ENCODE measurements at regions not wholly inside any gene's neighbourhood (a gene's known extent, or its start where the extent isn't known, plus 50 kb on each side); places are given as distances from the start of the nearest gene placed in this dataset.

DNA sequence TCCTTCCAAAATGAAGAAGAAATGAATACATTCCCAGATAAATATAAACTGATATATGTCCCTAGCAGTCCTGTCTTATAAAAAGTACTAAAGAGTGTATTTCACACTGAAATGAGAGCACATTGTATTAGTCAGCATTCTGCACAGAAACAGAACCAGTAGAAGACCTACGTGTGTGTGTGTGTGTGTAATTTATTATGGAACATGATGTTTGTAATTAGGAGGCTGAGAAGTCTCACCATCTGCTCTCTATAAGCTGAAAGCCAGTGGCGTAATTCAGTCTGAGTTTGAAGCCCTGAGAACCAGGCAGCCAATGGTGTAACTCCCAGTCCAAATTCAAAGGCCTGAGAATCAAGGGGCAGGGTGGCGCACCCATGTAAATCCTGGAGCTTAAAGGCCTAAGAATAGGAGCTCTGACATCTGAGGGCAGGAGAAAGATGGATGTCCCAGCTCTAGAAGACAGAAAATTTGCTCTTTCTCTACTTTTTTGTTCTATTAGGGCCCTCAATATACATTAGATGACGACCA, 146.5 kb upstream of the LYPLAL1 start:
- TF ChIP-seq, protein P1, sequence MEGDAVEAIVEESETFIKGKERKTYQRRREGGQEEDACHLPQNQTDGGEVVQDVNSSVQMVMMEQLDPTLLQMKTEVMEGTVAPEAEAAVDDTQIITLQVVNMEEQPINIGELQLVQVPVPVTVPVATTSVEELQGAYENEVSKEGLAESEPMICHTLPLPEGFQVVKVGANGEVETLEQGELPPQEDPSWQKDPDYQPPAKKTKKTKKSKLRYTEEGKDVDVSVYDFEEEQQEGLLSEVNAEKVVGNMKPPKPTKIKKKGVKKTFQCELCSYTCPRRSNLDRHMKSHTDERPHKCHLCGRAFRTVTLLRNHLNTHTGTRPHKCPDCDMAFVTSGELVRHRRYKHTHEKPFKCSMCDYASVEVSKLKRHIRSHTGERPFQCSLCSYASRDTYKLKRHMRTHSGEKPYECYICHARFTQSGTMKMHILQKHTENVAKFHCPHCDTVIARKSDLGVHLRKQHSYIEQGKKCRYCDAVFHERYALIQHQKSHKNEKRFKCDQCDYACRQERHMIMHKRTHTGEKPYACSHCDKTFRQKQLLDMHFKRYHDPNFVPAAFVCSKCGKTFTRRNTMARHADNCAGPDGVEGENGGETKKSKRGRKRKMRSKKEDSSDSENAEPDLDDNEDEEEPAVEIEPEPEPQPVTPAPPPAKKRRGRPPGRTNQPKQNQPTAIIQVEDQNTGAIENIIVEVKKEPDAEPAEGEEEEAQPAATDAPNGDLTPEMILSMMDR (IDR thresholded peaks at IDR 0.05), result no peak
- no peak for DNase-seq (ENCODE audit: low spot score)

DNA sequence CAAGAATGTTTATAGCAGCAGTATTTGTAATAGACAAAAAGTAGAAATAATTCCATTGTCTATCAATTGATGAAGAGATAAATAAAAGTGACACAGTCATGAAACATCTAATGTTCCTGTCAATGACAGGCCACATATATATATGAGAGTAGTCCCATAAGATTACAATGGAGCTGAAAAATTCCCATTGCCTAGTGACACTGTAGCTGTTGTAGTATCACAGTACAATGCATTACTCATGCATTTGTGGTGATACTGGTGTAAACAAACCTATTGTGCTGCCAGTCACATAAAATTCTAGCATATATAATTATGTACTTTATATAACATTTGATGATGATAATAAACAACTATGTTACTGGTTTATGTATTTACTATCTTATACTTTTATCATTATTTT, 141.9 kb upstream of the LYPLAL1 start:
- Histone ChIP-seq H3K27ac (no peak overlapping the region), H3K4me3 (no peak overlapping the region), H3K36me3 (no peaks in the 10 kb centered on the region), H3K9me3 (no peaks in the 10 kb centered on the region), H3K27me3 (no peaks in the 10 kb centered on the region), H3K4me1 (no peaks in the 10 kb centered on the region)
- TF ChIP-seq, protein P1 (IDR thresholded peaks at IDR 0.05), result no peak
- DNase-seq (ENCODE audit: low spot score), result no peak

More for the DNA sequence above, 146.5 kb upstream of the LYPLAL1 start:
- no peaks in the 10 kb centered on the region for H3K27me3 ChIP-seq
- no peaks in the 10 kb centered on the region for H3K9me3 ChIP-seq
- H3K27ac ChIP-seq, result no peak overlapping the region
- no peak overlapping the region for H3K4me3 ChIP-seq
- H3K4me1 ChIP-seq, result no peaks in the 10 kb centered on the region
- H3K36me3 ChIP-seq, result no peaks in the 10 kb centered on the region

DNA sequence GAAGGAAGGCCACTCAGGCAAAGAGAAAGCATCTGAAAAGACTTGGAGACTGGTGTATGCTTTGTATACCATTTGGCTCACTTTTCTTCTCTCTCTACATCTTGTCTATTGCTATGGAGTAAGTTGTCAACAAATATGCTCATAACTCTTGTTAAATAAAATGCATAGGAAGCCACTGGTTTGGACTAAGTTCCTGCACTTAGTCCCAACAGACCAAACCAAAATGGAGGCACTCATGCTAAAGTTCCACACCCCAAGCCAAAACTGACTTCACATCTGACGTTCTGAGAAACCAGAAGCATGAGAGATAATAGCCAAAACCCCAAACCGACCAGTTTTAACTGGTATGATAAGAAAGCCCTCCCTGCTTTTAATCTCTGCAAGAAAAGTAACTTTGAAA, 135.3 kb upstream of the LYPLAL1 start:
- H3K4me1 ChIP-seq, result no peaks in the 10 kb centered on the region
- H3K27me3 ChIP-seq, result no peaks in the 10 kb centered on the region
- no peak for DNase-seq (ENCODE audit: low spot score)
- H3K36me3 ChIP-seq, result no peaks in the 10 kb centered on the region
- no peak overlapping the region for H3K27ac ChIP-seq
- TF ChIP-seq, protein P1 (IDR thresholded peaks at IDR 0.05), result no peak
- H3K9me3 ChIP-seq, result no peaks in the 10 kb centered on the region
- no peak overlapping the region for H3K4me3 ChIP-seq

DNA sequence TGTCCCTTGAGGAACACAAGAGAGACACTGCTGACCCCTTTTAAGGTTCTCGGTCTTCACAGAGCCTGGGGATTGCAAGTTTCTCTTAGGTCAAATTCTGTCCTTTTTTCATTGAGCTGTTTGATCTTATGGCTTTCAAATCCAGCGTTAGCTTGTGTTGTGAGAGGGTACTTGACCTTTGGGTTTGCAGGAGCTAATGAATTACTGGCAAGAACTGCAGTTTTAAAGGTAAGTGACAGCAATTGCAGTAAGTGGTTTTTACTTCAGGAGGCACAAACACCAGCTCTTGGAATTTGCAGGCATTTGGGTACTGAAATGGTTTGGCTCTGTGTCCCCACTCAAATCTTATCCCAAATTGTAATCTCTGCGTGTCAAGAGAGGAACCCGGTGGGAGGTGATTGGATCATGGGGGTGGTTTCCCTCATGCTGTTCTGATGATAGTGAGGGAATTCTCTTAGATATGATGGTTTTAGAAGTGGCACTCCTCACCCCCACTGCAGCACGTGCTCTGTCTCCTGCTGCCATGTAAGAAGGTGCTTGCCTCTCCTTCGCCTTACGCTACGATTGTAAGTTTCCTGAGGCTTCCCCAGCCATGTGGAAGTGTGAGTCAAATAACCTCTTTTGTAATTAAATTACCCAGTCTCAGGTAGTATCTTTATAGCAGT, 134.5 kb upstream of the LYPLAL1 start:
- no peaks in the 10 kb centered on the region for H3K27me3 ChIP-seq
- no peaks in the 10 kb centered on the region for H3K36me3 ChIP-seq
- H3K4me1 ChIP-seq, result no peaks in the 10 kb centered on the region
- H3K9me3 ChIP-seq, result no peaks in the 10 kb centered on the region
- H3K4me3 ChIP-seq, result no peak overlapping the region
- no peak for DNase-seq (ENCODE audit: low spot score)
- TF ChIP-seq, protein P1 (IDR thresholded peaks at IDR 0.05), result no peak
- H3K27ac ChIP-seq, result no peak overlapping the region

DNA sequence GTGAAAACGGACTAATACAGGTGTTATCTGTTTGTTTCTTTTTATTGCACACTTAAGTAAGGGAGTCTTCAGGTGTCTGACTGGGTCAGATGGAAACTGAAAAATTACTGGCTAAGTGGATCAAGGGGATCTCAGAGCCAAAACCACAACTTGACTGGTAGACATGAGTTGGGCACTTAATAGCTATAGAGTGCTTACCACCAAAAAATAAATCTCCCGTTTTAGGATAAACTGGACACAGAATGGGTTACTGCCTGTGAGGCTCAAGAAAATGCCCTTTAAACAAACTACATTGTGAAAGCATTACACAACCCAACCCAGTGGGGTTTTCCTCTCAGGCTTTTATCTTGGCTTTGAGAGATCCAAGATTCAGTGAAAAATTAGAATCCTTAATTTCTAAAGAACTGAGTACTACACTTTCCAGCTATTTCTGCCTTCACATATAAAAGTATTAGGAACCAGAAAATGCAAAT, 134.0 kb upstream of the LYPLAL1 start:
- DNase-seq (ENCODE audit: low spot score), result no peak
- Histone ChIP-seq H3K27ac (no peak overlapping the region), H3K4me1 (no peaks in the 10 kb centered on the region), H3K9me3 (no peaks in the 10 kb centered on the region), H3K4me3 (no peak overlapping the region), H3K36me3 (no peaks in the 10 kb centered on the region), H3K27me3 (no peaks in the 10 kb centered on the region)
- TF ChIP-seq, protein P1 (IDR thresholded peaks at IDR 0.05), result no peak

DNA sequence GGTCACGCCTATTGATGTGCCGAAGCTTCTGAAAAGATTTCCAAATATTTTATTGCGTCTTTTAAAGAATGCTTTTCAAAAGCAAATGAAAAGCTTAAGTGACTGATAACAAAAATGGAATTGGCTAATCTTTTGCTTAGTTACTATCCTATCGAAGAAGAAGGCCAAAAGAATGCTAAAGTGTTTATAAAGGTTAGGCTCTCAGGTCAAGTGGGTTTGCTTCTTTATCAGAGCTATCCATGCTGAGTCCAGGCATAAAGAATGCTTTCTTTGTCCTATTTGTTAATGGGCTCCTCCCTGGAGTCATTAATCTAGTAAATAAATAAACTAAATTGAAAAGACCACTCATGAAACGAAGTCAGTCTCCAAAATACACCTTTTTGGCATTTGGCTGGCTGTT, 133.4 kb upstream of the LYPLAL1 start:
- no peaks in the 10 kb centered on the region for H3K9me3 ChIP-seq
- H3K27me3 ChIP-seq, result no peaks in the 10 kb centered on the region
- TF ChIP-seq, protein P1 (IDR thresholded peaks at IDR 0.05), result no peak
- no peaks in the 10 kb centered on the region for H3K36me3 ChIP-seq
- H3K4me3 ChIP-seq, result no peak overlapping the region
- no peaks in the 10 kb centered on the region for H3K4me1 ChIP-seq
- no peak overlapping the region for H3K27ac ChIP-seq
- no peak for DNase-seq (ENCODE audit: low spot score)
